HEK293T (cell line): ENCODE measurements at regions not wholly inside any gene's neighbourhood (a gene's known extent, or its start where the extent isn't known, plus 50 kb on each side); places are given as distances from the start of the nearest gene placed in this dataset.

Source experiments
- BHLHE40 ChIP-seq: fragments of 450-650 bp; IDR thresholded peaks from 2 replicates; pipeline ENCODE4 v1.6.1; 2016; ENCODE audit warnings: mild to moderate bottlenecking, moderate library complexity, borderline replicate concordance
- CTBP1 ChIP-seq: fragments of 450-650 bp; IDR thresholded peaks from 2 replicates; pipeline ENCODE4 v1.6.1; 2016; ENCODE audit warnings: borderline replicate concordance
- FOXA1 ChIP-seq: fragments of 450-650 bp; IDR thresholded peaks from 2 replicates; pipeline ENCODE4 v1.6.1; 2016; ENCODE audit warnings: mild to moderate bottlenecking
- NFRKB ChIP-seq: fragments of 450-650 bp; IDR thresholded peaks from 2 replicates; pipeline ENCODE4 v1.6.1; 2016; ENCODE audit warnings: mild to moderate bottlenecking, moderate library complexity
- SUZ12 ChIP-seq: fragments of 450-650 bp; IDR thresholded peaks from 2 replicates; pipeline ENCODE4 v1.6.1; 2016; ENCODE audit warnings: mild to moderate bottlenecking

- TF ChIP-seq NFRKB (no peak), SUZ12 (no peak), FOXA1 (no peak), CTBP1 (no peak), BHLHE40 (no peak)
Measured at GRCh38 chr13:31913459-31913858, 118.1 kb upstream of the FRY start.
